Erythroblast (primary cell): ENCODE measurements at regions not wholly inside any gene's neighbourhood (a gene's known extent, or its start where the extent isn't known, plus 50 kb on each side); places are given as distances from the start of the nearest gene placed in this dataset.

Source experiments
- GATA1 ChIP-seq: IDR thresholded peaks from 2 replicates; pipeline ENCODE4 v1.6.1; 2011; ENCODE audit warnings: low read depth, mild to moderate bottlenecking, control low read depth, low read length, moderate library complexity
- POLR2A ChIP-seq: IDR thresholded peaks from 2 replicates; pipeline ENCODE4 v1.6.1; 2011; ENCODE audit warnings: mild to moderate bottlenecking, low read length

DNA sequence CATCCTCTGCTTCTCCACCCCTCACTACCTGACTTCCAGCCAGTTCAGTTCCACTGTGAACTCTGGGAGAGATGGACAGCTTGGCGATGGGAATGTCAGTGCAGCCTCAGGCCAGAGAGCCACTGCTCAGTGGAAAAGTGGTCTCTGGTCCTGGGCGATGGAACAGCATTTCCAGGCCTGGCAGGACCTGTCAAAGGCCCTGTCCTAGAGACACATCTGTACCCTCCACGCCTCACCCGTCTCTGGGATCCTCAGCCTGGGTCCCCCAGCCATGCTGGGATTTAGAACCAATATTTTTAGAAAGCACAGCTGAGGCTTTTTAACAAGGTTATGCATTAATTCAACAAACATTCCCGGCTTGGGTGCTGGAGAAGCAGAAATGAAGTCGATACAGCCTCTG lies 165.7 kb downstream of the MN1 start:
- TF ChIP-seq POLR2A (no peak), GATA1 (no peak)
